HepG2 (cell line): ENCODE measurements at regions not wholly inside any gene's neighbourhood (a gene's known extent, or its start where the extent isn't known, plus 50 kb on each side); places are given as distances from the start of the nearest gene placed in this dataset.

Source experiments
- ATAC-seq: fragments of 200-7000 bp; cut with Tn5 transposase; 3 replicates; pipeline ENCODE4 v1.9.1; 2020; ENCODE audit warnings: mild to moderate bottlenecking, moderate library complexity
- BruUV-seq: library from RNA; stranded (reverse); fragments of 400-500 nt; replicated peaks from 2 replicates; lab custom pipeline; 2021; lab: Mats Ljungman, UMichigan
- CTCF ChIA-PET: fragments of 300-600 bp; formaldehyde crosslinking; extraction: SDS; loops from one replicate; lab custom pipeline; 2021; ENCODE audit warnings: low total read pairs, inconsistent platforms, low intra/inter-chr PET ratio; lab: Yijun Ruan, JAX
- POLR2A ChIA-PET: fragments of 350-600 bp; sonication (Branson Sonifier 250); formaldehyde crosslinking; loops from one replicate; lab custom pipeline; 2020; ENCODE audit warnings: antibody characterized with exemption, inconsistent platforms; lab: Yijun Ruan, JAX
- DNase-seq: peaks from one replicate; pipeline ENCODE4 v3.0.0-alpha.2; 2015; ENCODE audit warnings: low spot score
- FAIRE-seq: peaks from 3 replicates; lab custom pipeline; 2011; peaks lifted over from hg19 to GRCh38; lab: Jason Lieb, UNC
- H2AFZ ChIP-seq: one replicate; pipeline ENCODE4 v1.6.1; 2011; ENCODE audit warnings: low read length, inconsistent platforms
- H3K27ac ChIP-seq: fragments of 300-600 bp; 3 replicates; pipeline ENCODE4 v1.8.0; 2011; ENCODE audit warnings: mixed run types, mild to moderate bottlenecking, mixed read lengths, low read length, inconsistent platforms; ENCODE audit not compliant: insufficient read depth; ENCODE audit errors: extremely low read length
- H3K27me3 ChIP-seq, 2 experiments: fragments of 200-600 bp in 1 of 2; 2 replicates in 1 of 2; 3 replicates in 1 of 2; pipeline versions ENCODE4 v1.6.0 to v1.8.0; 2011; ENCODE audit warnings: low read length in 2 of 2, mild to moderate bottlenecking in 2 of 2, moderate library complexity in 2 of 2, inconsistent platforms in 1 of 2; ENCODE audit not compliant: insufficient read depth in 2 of 2, control insufficient read depth in 1 of 2
- H3K36me3 ChIP-seq, 2 experiments: fragments of 200-600 bp in 1 of 2; replicated peaks in 1 of 2; 2 replicates in 1 of 2; 3 replicates in 1 of 2; pipeline versions ENCODE4 v1.5.1 to v1.8.0; 2011; ENCODE audit warnings: low read length in 2 of 2, inconsistent platforms in 1 of 2; ENCODE audit not compliant: insufficient read depth in 2 of 2, control insufficient read depth in 1 of 2
- H3K4me1 ChIP-seq: 2 replicates; pipeline ENCODE4 v1.5.1; 2012; ENCODE audit warnings: low read length, inconsistent platforms; ENCODE audit not compliant: insufficient read depth
- H3K4me2 ChIP-seq: 2 replicates; pipeline ENCODE4 v1.6.0; 2011; ENCODE audit warnings: low read depth, low read length, inconsistent platforms
- H3K4me3 ChIP-seq, 3 experiments: fragments of 200-600 bp in 1 of 3; sonication (generic), shearing (Covaris generic) in 1 of 3; replicated peaks in 1 of 3; 2 replicates each; pipeline ENCODE4 v1.5.1; 2011 to 2016; ENCODE audit warnings: low read length in 3 of 3, inconsistent platforms in 2 of 3, low read depth in 2 of 3, mild to moderate bottlenecking in 2 of 3, control low read depth in 1 of 3, mixed read lengths in 1 of 3; ENCODE audit not compliant: insufficient read depth in 1 of 3
- H3K79me2 ChIP-seq: one replicate; pipeline ENCODE4 v1.6.1; 2011; ENCODE audit warnings: low read length, inconsistent platforms; ENCODE audit not compliant: insufficient read depth
- H3K9ac ChIP-seq: 2 replicates; pipeline ENCODE4 v1.6.0; 2011; ENCODE audit warnings: mild to moderate bottlenecking, low read depth, low read length, inconsistent platforms; ENCODE audit not compliant: insufficient read depth
- H3K9me3 ChIP-seq: 2 replicates; pipeline ENCODE4 v1.5.1; 2012; ENCODE audit warnings: mild to moderate bottlenecking, low read length
- H4K20me1 ChIP-seq: 2 replicates; pipeline ENCODE4 v1.6.0; 2011; ENCODE audit warnings: inconsistent platforms, mild to moderate bottlenecking, low read length, moderate library complexity; ENCODE audit not compliant: insufficient read depth
- ATM ChIP-seq: fragments of 450-650 bp; IDR thresholded peaks from 2 replicates; pipeline ENCODE4 v1.7.1; 2017; ENCODE audit warnings: mild to moderate bottlenecking, borderline replicate concordance
- FOXO1 ChIP-seq: sonication (generic); formaldehyde crosslinking; IDR thresholded peaks from 2 replicates; pipeline ENCODE4 v1.4.0; 2020; ENCODE audit warnings: missing genetic modification reagents
- KDM2A ChIP-seq: sonication (generic); formaldehyde crosslinking; IDR thresholded peaks from 2 replicates; pipeline ENCODE4 v1.4.0; 2020; ENCODE audit warnings: low read depth, missing genetic modification reagents, borderline replicate concordance
- MTF2 ChIP-seq: sonication (generic); formaldehyde crosslinking; IDR thresholded peaks from 2 replicates; pipeline ENCODE4 v1.5.0; 2020; ENCODE audit warnings: missing genetic modification reagents, borderline replicate concordance
- PHB2 ChIP-seq: fragments of 450-650 bp; IDR thresholded peaks from 2 replicates; pipeline ENCODE4 v1.6.1; 2018; ENCODE audit not compliant: partially characterized antibody
- POLR2G ChIP-seq: fragments of 200-400 bp; formaldehyde crosslinking; IDR thresholded peaks from 2 replicates; pipeline ENCODE4 v1.6.1; 2018; ENCODE audit warnings: mild to moderate bottlenecking, low read depth, low read length, moderate library complexity
- RNF2 ChIP-seq: fragments of 450-650 bp; conservative IDR thresholded peaks from 2 replicates; pipeline ENCODE4 v1.6.1; 2016; ENCODE audit warnings: low read depth
- SKI ChIP-seq: fragments of 450-650 bp; IDR thresholded peaks from one replicate; pipeline ENCODE4 v1.6.1; 2018; ENCODE audit warnings: mild to moderate bottlenecking; ENCODE audit not compliant: partially characterized antibody
- TMF1 ChIP-seq: sonication (generic); formaldehyde crosslinking; IDR thresholded peaks from 2 replicates; pipeline ENCODE4 v1.8.1; 2022; ENCODE audit warnings: low read depth, missing genetic modification reagents
- ZBTB8A ChIP-seq: sonication (generic); formaldehyde crosslinking; IDR thresholded peaks from 2 replicates; pipeline ENCODE4 v1.4.0; 2020; ENCODE audit warnings: mild to moderate bottlenecking, low read depth, missing genetic modification reagents, borderline replicate concordance
- ZNF510 ChIP-seq: sonication (generic); formaldehyde crosslinking; IDR thresholded peaks from 2 replicates; pipeline ENCODE4 v1.4.0; 2020; ENCODE audit warnings: low read depth, mild to moderate bottlenecking, missing genetic modification reagents
- ZNF850 ChIP-seq: sonication (generic); formaldehyde crosslinking; conservative IDR thresholded peaks from 2 replicates; pipeline ENCODE4 v1.9.0; 2021; ENCODE audit warnings: mild to moderate bottlenecking, missing genetic modification reagents
- WGBS: methylation state at CpG from one replicate; pipeline ENCODE4 v1.1.6; 2017; ENCODE audit warnings: low lambda C conversion rate; 5-methylcytosine and 5-hydroxymethylcytosine counted together
- in situ Hi-C: cut with HindIII; loops from 2 replicates; pipeline ENCODE4 v1.10.0; 2017; ENCODE audit warnings: low pct_unique_long_range_greater_than_20kb; ENCODE audit not compliant: extremely low pct_ligation_motif_present
- intact Hi-C: fragments of 100-400 bp; cut with micrococcal nuclease; formaldehyde crosslinking; loops from one replicate; pipeline ENCODE4 v1.10.0; 2022; ENCODE audit not compliant: unreplicated experiment
- TF ChIP-seq, protein P1 (sequence below): sonication (generic); formaldehyde crosslinking; IDR thresholded peaks from 2 replicates; pipeline ENCODE4 v1.4.0; 2020; ENCODE audit warnings: missing genetic modification reagents
- TF ChIP-seq, protein P2 (sequence below): sonication (generic); formaldehyde crosslinking; IDR thresholded peaks from one replicate; pipeline ENCODE4 v1.5.1; 2020; ENCODE audit warnings: mild to moderate bottlenecking, missing genetic modification reagents; ENCODE audit errors: not compliant biosample characterization

DNA sequence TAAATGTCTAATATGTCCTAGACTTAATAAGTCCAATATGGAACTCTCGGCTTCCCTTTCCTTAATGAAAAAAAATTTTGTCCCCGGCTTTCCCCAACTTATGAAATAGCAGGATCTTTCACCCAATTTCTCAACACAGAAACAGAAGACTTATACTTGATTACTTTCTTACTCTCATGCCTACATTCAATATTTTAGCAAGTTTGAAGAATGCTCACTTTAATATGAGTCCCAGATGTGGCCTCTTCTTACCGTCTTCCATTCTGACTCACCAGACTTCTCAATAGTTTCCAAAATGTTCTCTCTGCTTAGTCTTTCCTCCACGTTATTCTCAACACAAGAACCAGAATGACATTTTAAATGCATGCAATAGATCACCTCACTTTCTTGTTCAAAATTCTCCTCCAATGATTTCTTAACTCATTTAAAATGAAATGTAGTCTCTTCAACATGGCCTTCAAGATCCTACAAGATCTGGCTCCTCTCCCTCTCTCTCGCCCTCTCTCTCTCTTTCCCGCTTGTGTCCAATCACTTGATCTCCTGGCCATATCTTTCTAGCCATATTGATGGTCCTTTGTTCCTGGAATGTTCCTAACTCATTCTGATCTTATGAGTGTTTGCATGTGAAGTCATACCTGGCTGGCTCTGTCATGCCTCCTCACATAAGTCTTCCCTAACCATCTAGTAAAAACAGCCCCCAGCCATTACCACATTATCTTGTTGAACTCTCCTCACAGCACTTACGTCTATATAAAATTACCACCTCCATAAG is 119.7 kb upstream of the FAM3C start:
- Histone ChIP-seq H3K79me2 (no peaks in the 10 kb centered on the region), H3K9me3 (peaks cover 13% of the 10 kb centered on the region), H3K36me3 (no peaks in the 10 kb centered on the region), H3K27ac (no peak overlapping the region), H4K20me1 (no peaks in the 10 kb centered on the region), H3K9ac (no peak overlapping the region), H3K4me2 (no peak overlapping the region), H3K27me3 (no peaks in the 10 kb centered on the region), H2AFZ (no peak overlapping the region), H3K4me1 (no peaks in the 10 kb centered on the region), H3K4me3 (no peak overlapping the region)
- 11% methylated on average over 7 of the region's 7 CpGs for WGBS
- ATAC-seq = no peak
- CTCF ChIA-PET = no interaction called here
- in situ Hi-C loops = no loop called here
- DNase-seq = no peak
- FAIRE-seq = no peak
- POLR2A ChIA-PET = no interaction called here
- intact Hi-C loops = no loop called here
- BruUV-seq = no TSS peak
- TF ChIP-seq ZBTB8A (CRISPR knock-in tag) (no peak), MTF2 (CRISPR knock-in tag) (no peak), POLR2G (no peak), SKI (no peak), ZNF850 (CRISPR knock-in tag) (no peak), RNF2 (no peak), ATM (no peak), PHB2 (no peak), TMF1 (CRISPR knock-in tag) (no peak), KDM2A (CRISPR knock-in tag) (no peak), FOXO1 (no peak), ZNF510 (CRISPR knock-in tag) (no peak)
- TF ChIP-seq, protein P1, sequence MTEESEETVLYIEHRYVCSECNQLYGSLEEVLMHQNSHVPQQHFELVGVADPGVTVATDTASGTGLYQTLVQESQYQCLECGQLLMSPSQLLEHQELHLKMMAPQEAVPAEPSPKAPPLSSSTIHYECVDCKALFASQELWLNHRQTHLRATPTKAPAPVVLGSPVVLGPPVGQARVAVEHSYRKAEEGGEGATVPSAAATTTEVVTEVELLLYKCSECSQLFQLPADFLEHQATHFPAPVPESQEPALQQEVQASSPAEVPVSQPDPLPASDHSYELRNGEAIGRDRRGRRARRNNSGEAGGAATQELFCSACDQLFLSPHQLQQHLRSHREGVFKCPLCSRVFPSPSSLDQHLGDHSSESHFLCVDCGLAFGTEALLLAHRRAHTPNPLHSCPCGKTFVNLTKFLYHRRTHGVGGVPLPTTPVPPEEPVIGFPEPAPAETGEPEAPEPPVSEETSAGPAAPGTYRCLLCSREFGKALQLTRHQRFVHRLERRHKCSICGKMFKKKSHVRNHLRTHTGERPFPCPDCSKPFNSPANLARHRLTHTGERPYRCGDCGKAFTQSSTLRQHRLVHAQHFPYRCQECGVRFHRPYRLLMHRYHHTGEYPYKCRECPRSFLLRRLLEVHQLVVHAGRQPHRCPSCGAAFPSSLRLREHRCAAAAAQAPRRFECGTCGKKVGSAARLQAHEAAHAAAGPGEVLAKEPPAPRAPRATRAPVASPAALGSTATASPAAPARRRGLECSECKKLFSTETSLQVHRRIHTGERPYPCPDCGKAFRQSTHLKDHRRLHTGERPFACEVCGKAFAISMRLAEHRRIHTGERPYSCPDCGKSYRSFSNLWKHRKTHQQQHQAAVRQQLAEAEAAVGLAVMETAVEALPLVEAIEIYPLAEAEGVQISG = no peak
- TF ChIP-seq, protein P2, sequence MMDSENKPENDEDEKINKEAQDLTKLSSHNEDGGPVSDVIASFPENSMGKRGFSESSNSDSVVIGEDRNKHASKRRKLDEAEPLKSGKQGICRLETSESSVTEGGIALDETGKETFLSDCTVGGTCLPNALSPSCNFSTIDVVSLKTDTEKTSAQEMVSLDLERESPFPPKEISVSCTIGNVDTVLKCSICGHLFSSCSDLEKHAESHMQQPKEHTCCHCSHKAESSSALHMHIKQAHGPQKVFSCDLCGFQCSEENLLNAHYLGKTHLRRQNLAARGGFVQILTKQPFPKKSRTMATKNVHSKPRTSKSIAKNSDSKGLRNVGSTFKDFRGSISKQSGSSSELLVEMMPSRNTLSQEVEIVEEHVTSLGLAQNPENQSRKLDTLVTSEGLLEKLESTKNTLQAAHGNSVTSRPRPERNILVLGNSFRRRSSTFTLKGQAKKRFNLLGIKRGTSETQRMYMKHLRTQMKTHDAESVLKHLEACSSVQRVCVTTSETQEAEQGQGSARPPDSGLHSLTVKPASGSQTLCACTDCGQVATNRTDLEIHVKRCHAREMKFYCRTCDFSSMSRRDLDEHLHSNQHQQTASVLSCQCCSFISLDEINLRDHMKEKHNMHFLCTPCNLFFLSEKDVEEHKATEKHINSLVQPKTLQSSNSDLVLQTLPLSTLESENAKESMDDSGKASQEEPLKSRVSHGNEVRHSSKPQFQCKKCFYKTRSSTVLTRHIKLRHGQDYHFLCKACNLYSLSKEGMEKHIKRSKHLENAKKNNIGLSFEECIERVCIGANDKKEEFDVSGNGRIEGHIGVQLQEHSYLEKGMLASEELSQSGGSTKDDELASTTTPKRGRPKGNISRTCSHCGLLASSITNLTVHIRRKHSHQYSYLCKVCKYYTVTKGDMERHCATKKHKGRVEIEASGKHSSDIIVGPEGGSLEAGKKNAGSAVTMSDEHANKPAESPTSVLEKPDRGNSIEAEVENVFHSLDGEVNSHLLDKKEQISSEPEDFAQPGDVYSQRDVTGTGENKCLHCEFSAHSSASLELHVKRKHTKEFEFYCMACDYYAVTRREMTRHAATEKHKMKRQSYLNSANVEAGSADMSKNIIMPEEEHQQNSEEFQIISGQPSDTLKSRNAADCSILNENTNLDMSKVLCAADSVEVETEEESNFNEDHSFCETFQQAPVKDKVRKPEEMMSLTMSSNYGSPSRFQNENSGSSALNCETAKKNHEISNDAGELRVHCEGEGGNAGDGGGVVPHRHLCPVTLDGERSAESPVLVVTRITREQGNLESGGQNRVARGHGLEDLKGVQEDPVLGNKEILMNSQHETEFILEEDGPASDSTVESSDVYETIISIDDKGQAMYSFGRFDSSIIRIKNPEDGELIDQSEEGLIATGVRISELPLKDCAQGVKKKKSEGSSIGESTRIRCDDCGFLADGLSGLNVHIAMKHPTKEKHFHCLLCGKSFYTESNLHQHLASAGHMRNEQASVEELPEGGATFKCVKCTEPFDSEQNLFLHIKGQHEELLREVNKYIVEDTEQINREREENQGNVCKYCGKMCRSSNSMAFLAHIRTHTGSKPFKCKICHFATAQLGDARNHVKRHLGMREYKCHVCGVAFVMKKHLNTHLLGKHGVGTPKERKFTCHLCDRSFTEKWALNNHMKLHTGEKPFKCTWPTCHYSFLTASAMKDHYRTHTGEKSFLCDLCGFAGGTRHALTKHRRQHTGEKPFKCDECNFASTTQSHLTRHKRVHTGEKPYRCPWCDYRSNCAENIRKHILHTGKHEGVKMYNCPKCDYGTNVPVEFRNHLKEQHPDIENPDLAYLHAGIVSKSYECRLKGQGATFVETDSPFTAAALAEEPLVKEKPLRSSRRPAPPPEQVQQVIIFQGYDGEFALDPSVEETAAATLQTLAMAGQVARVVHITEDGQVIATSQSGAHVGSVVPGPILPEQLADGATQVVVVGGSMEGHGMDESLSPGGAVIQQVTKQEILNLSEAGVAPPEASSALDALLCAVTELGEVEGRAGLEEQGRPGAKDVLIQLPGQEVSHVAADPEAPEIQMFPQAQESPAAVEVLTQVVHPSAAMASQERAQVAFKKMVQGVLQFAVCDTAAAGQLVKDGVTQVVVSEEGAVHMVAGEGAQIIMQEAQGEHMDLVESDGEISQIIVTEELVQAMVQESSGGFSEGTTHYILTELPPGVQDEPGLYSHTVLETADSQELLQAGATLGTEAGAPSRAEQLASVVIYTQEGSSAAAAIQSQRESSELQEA (CRISPR knock-in tag) = no peak
